B cell (primary cell): ENCODE measurements at regions not wholly inside any gene's neighbourhood (a gene's known extent, or its start where the extent isn't known, plus 50 kb on each side); places are given as distances from the start of the nearest gene placed in this dataset.

Experiments used
- ATAC-seq: fragments of 200-7000 bp; cut with Tn5 transposase; one replicate; pipeline ENCODE4 v1.10.0; 2021; ENCODE audit warnings: low read depth, mild to moderate bottlenecking, moderate number of reproducible peaks, moderate library complexity
- CTCF ChIA-PET: fragments of 350-600 bp; sonication (Branson Sonifier 250); formaldehyde crosslinking; loops from one replicate; lab custom pipeline; 2021; ENCODE audit warnings: antibody characterized with exemption, inconsistent platforms; lab: Charles Lee
- POLR2A ChIA-PET: fragments of 350-600 bp; sonication (Branson Sonifier 250); formaldehyde crosslinking; loops from one replicate; lab custom pipeline; 2021; ENCODE audit warnings: antibody characterized with exemption; lab: Charles Lee
- DNase-seq: peaks from one replicate; pipeline ENCODE4 v3.0.0; 2013
- H2AFZ ChIP-seq: 2 replicates; pipeline ENCODE4 v1.6.1; 2012; ENCODE audit warnings: mild to moderate bottlenecking, low read depth, low read length; ENCODE audit not compliant: insufficient read depth, poor library complexity, severe bottlenecking
- H3K27ac ChIP-seq, 2 donors: 1 replicate in 1 of 2; 2 replicates in 1 of 2; pipeline ENCODE4 v1.5.1; 2012 to 2013; ENCODE audit warnings: low read length in 2 of 2, mild to moderate bottlenecking in 2 of 2, moderate library complexity in 1 of 2
- H3K27me3 ChIP-seq, 4 experiments: fragments of 200-600 bp in 1 of 4; sonication (generic) in 1 of 4; replicated peaks in 1 of 4; 1 replicate in 2 of 4; 2 replicates in 2 of 4; pipeline versions ENCODE4 v1.6.1 to v1.7.0; 2013 to 2016; ENCODE audit warnings: low read length in 3 of 4, mild to moderate bottlenecking in 2 of 4, mixed read lengths in 1 of 4, moderate library complexity in 1 of 4; ENCODE audit not compliant: insufficient read depth in 4 of 4, control insufficient read depth in 3 of 4; ENCODE audit errors: control extremely low read depth in 1 of 4
- H3K36me3 ChIP-seq, 2 experiments: replicated peaks in 1 of 2; 1 replicate in 1 of 2; 2 replicates in 1 of 2; pipeline versions ENCODE4 v1.6.1 to v1.7.1; 2013; ENCODE audit warnings: low read length in 1 of 2; ENCODE audit not compliant: insufficient read depth in 2 of 2, control insufficient read depth in 1 of 2; ENCODE audit errors: control extremely low read depth in 1 of 2, extremely low read depth in 1 of 2
- H3K4me1 ChIP-seq, 2 donors: fragments of 200-600 bp in 1 of 2; sonication (generic) in 1 of 2; 1 replicate in 1 of 2; 2 replicates in 1 of 2; pipeline versions ENCODE4 v1.5.1 to v1.6.1; 2013 to 2017; ENCODE audit warnings: low read length in 2 of 2; ENCODE audit not compliant: control insufficient read depth in 2 of 2, insufficient read depth in 2 of 2
- H3K4me2 ChIP-seq: replicated peaks from 2 replicates; pipeline ENCODE3; 2012; ENCODE audit warnings: mild to moderate bottlenecking, low read depth, low read length; ENCODE audit not compliant: poor library complexity, severe bottlenecking
- H3K4me3 ChIP-seq, 5 experiments: fragments of 200-600 bp in 1 of 5; sonication (generic) in 1 of 5; 1 replicate in 3 of 5; 2 replicates in 2 of 5; pipeline versions ENCODE4 v1.5.1 to v1.7.0; 2011 to 2016; ENCODE audit warnings: low read length in 4 of 5, mild to moderate bottlenecking in 4 of 5, low read depth in 2 of 5, control low read depth in 1 of 5, moderate library complexity in 1 of 5; ENCODE audit not compliant: insufficient read depth in 1 of 5; ENCODE audit errors: control extremely low read depth in 1 of 5, extremely low read depth in 1 of 5
- H3K79me2 ChIP-seq: fragments of 200-600 bp; sonication (generic); one replicate; pipeline ENCODE4 v1.6.0; 2016; ENCODE audit warnings: low read length; ENCODE audit not compliant: control insufficient read depth, insufficient read depth
- H3K9ac ChIP-seq: fragments of 200-600 bp; sonication (generic); 2 replicates; pipeline ENCODE4 v1.6.1; 2017; ENCODE audit warnings: mild to moderate bottlenecking, low read length, moderate library complexity
- H3K9me3 ChIP-seq, 3 donors: one replicate each; pipeline versions ENCODE4 v1.6.1 to v1.7.1; 2013; ENCODE audit warnings: low read length in 2 of 3; ENCODE audit not compliant: control insufficient read depth in 2 of 3, insufficient read depth in 1 of 3; ENCODE audit errors: control extremely low read depth in 1 of 3
- H4K20me1 ChIP-seq: 2 replicates; pipeline ENCODE4 v1.6.0; 2012; ENCODE audit warnings: mild to moderate bottlenecking, low read length; ENCODE audit not compliant: insufficient read depth, control insufficient read depth, poor library complexity, severe bottlenecking
- H3K27ac Mint-ChIP-seq: one replicate; pipeline ENCODE4 v1.8.0; 2021; ENCODE audit warnings: mixed read lengths
- H3K27me3 Mint-ChIP-seq: one replicate; pipeline ENCODE4 v1.8.0; 2021; ENCODE audit warnings: mixed read lengths
- H3K4me1 Mint-ChIP-seq: one replicate; pipeline ENCODE4 v1.8.0; 2021; ENCODE audit warnings: mixed read lengths
- H3K4me3 Mint-ChIP-seq: one replicate; pipeline ENCODE4 v1.8.0; 2021; ENCODE audit warnings: mixed read lengths
- H3K9me3 Mint-ChIP-seq: one replicate; pipeline ENCODE4 v1.8.0; 2022; ENCODE audit warnings: mixed read lengths; ENCODE audit not compliant: insufficient read depth
- EZH2 ChIP-seq: IDR thresholded peaks from 2 replicates; pipeline ENCODE4 v1.6.1; 2012; ENCODE audit warnings: borderline replicate concordance, low read depth, mild to moderate bottlenecking, moderate library complexity, low read length; ENCODE audit not compliant: insufficient read depth, poor library complexity, severe bottlenecking
- WGBS: methylation state at CpG from one replicate; pipeline ENCODE4 v1.1.5; 2013; ENCODE audit warnings: missing lambda C conversion rate; ENCODE audit not compliant: insufficient coverage; 5-methylcytosine and 5-hydroxymethylcytosine counted together
- intact Hi-C: fragments of 100-400 bp; cut with micrococcal nuclease; formaldehyde crosslinking; loops from one replicate; pipeline ENCODE4 v1.10.0; 2022
- TF ChIP-seq, protein P1 (sequence below): fragments of 200-600 bp; IDR thresholded peaks from one replicate; pipeline ENCODE4 v1.8.0; 2022; ENCODE audit warnings: antibody characterized with exemption, mild to moderate bottlenecking

DNA sequence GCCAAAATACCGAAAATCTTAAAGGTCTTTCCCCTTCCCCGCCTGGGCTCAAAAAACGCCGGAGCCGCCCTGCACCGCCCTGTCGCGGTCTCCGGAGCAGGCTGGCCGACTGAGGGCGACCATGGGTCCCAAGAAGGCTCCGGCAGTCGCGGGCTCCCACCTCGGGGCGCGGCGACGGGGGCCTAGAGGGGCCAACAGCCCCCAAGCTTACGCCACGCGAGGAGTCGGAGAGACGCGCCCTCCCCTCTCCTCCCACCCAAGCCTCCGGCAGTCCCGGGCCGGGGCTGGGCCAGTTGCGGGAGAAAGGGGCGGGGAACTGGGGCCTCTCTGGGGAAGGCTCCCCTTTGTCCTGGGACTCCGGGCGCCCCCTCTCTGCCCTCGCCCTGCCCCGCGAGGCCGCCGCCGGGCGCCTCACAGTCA lies 69.2 kb downstream of the GOLGA8B start:
- Histone ChIP-seq H3K27ac (no peak overlapping the region), H3K4me3 (peak overlapping the region in 4 of 5 experiments; percentile 41 to 59 (median 48)), H3K27me3 (peaks cover 0 to 39% (median 7%) of the 10 kb centered on the region in 4 experiments), H3K4me2 (peak overlapping the region; percentile 90), H3K9ac (peak overlapping the region; percentile 43), H2AFZ (peak overlapping the region; percentile 73), H3K36me3 (no peaks in the 10 kb centered on the region), H3K4me1 (peaks cover 5 to 9% of the 10 kb centered on the region in 2 donors), H3K9me3 (peaks cover 0 to 11% (median 0%) of the 10 kb centered on the region in 3 donors), H3K79me2 (no peaks in the 10 kb centered on the region), H4K20me1 (no peaks in the 10 kb centered on the region)
- WGBS = 0% methylated on average over 26 of the region's 39 CpGs
- CTCF ChIA-PET = no interaction called here
- Mint-ChIP-seq H3K4me1 (no peaks in the 10 kb centered on the region), H3K4me3 (peak overlapping the region; percentile 39), H3K27me3 (peaks cover 25% of the 10 kb centered on the region), H3K9me3 (no peaks in the 10 kb centered on the region), H3K27ac (no peak overlapping the region)
- no peak for ATAC-seq
- POLR2A ChIA-PET = no interaction called here
- no peak for DNase-seq
- intact Hi-C loops = no loop called here
- no peak for TF ChIP-seq EZH2
- TF ChIP-seq, protein P1, sequence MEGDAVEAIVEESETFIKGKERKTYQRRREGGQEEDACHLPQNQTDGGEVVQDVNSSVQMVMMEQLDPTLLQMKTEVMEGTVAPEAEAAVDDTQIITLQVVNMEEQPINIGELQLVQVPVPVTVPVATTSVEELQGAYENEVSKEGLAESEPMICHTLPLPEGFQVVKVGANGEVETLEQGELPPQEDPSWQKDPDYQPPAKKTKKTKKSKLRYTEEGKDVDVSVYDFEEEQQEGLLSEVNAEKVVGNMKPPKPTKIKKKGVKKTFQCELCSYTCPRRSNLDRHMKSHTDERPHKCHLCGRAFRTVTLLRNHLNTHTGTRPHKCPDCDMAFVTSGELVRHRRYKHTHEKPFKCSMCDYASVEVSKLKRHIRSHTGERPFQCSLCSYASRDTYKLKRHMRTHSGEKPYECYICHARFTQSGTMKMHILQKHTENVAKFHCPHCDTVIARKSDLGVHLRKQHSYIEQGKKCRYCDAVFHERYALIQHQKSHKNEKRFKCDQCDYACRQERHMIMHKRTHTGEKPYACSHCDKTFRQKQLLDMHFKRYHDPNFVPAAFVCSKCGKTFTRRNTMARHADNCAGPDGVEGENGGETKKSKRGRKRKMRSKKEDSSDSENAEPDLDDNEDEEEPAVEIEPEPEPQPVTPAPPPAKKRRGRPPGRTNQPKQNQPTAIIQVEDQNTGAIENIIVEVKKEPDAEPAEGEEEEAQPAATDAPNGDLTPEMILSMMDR = no peak

DNA sequence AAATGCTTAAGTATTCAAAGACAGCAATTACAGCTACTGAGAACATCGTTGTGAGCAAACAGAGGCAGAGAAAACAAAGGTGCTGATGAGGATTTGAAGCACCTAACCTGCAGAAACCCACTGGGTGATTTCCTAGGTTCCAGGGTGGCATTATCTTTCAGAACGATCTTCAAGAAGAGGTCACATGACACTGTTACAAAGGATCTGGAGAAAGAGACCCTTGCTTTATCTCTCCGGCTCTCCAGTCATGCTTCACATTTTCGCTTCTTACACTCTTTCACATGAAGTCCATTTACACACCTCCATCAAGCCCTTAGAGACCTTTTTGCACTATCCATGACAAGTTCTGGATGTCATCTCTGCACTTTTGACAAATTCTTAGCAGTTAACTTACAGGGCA lies 70.8 kb downstream of the GOLGA8B start:
- H3K4me3 Mint-ChIP-seq = peak overlapping the region; percentile 54
- no peaks in the 10 kb centered on the region for H3K4me1 Mint-ChIP-seq
- Histone ChIP-seq H3K4me3 (no peak overlapping the region), H3K9ac (no peak overlapping the region), H3K4me1 (peaks cover 5 to 9% of the 10 kb centered on the region in 2 donors), H3K36me3 (no peaks in the 10 kb centered on the region), H3K27me3 (peaks cover 0 to 39% (median 7%) of the 10 kb centered on the region in 4 experiments), H3K79me2 (no peaks in the 10 kb centered on the region), H4K20me1 (no peaks in the 10 kb centered on the region), H3K9me3 (peaks cover 0 to 11% (median 0%) of the 10 kb centered on the region in 3 donors), H3K4me2 (no peak overlapping the region), H2AFZ (no peak overlapping the region), H3K27ac (no peak overlapping the region)
- no peak for DNase-seq
- intact Hi-C loops = no loop called here
- TF ChIP-seq EZH2 = no peak
- WGBS = 76% methylated on average over 3 of the region's 4 CpGs
- ChIA-PET POLR2A (no interaction called here), CTCF (no interaction called here)
- H3K27me3 Mint-ChIP-seq = peaks cover 25% of the 10 kb centered on the region
- H3K27ac Mint-ChIP-seq = no peak overlapping the region
- no peaks in the 10 kb centered on the region for H3K9me3 Mint-ChIP-seq
- ATAC-seq = no peak
